H4 (cell line): ENCODE measurements at regions not wholly inside any gene's neighbourhood (a gene's known extent, or its start where the extent isn't known, plus 50 kb on each side); places are given as distances from the start of the nearest gene placed in this dataset.

Experiments
- DNase-seq: peaks from one replicate; pipeline ENCODE4 v3.0.0-alpha.2; 2015; ENCODE audit warnings: low spot score

DNA sequence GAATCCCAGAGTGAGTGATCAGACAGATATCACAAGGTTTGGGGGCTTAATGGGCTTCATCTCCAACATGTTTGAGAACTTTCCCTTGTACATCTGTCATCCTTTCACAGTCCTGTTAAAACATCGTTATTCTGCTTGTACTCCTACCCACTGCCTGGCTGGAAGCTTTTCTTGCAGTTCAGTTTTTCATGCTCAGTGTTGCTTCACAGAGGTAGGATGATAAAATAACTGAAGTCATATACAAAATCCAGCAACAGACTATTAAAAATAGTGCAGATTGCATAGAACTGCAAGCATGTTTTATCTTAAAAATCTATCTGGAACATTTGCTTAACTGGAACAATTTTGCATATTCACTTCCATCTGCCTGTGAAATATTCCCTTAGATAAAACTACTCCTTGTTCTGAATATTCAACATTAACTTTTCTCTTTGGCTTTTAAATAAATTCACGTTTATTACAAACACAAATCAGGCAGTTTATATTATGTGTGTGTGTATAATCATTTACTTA is 579.6 kb upstream of the IGFBP7 start:
- no peak for DNase-seq

DNA sequence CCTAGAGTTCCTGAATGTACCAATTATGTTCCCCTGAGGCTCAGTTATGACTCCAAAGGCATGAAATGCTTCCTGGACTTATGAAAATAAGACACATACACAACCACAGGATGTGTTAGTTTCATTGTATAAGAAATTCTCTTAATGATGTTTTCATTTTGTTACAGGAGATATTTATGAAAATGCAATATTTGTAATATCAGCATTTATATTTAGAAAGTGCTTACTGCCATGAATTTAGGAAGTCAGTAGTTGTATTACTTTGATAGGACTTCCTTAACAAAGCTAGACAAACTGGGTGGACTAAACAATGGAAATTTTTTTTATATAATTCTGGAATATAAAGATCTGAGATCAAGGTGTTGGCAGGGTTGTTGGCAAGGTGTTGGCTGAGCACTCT is 572.1 kb upstream of the IGFBP7 start:
- no peak for DNase-seq

DNA sequence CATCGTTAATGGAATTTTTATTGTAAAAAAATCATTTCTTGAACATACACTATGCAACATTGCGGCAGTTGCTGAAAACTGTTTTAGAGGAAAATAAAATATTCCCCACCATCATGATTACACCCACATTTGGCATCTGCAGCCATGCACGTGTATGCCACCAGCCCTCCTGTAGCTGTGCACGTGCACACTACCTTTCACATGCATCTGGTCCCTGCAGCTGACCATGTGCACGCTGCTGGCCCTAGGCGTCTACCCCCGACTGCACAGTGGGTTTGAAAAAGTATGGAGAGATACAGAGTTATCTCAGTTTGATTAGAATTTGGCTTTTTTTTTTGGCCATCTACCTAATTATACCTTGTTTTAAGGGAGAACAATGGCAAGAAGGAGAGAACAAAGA is 569.8 kb upstream of the IGFBP7 start:
- no peak for DNase-seq

DNA sequence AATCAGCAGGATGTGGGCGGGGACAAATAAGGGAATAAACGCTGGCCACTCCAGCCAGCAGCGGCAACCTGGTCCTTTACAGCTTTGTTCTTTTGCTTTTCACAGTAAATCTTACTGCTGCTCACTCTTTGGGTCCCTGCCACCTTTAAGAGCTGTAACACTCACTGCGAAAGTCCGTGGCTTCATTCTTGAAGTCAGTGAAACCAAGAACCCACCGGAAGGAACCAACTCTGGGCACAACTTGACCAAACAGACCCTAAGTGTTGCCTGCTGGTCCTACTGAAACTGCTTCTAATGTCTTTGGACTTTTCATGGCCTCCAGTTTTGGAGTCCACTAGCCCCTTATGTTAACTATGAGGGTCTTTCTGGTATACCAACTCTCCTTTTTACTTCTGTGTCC is 566.2 kb upstream of the IGFBP7 start:
- no peak for DNase-seq

DNA sequence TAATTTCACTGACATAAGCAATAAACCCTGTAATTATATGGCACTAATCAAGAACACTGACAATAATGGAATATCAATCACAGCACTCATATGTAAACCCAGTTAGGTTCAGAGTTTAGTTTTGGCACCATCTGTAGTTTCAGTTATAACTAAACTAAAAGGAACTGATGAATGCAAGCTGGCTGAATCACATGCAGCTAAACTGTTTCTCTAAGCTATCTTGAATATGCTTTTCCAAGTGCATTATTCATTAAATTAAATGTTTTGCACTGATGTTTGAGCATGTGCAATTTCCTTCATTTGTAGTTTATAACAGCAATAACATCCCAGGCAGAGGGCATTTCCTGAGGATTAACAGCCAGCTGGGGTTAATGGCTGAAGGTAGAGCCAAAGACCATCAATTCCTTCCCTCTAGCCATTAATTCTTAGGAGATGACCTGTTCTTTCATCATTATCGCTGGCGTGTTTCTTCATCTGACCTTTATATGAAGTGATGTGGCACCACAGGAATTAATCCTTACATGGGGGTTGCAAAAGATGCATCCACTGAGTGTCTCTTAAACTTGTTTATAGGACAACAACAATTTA is 562.8 kb upstream of the IGFBP7 start:
- DNase-seq = no peak

DNA sequence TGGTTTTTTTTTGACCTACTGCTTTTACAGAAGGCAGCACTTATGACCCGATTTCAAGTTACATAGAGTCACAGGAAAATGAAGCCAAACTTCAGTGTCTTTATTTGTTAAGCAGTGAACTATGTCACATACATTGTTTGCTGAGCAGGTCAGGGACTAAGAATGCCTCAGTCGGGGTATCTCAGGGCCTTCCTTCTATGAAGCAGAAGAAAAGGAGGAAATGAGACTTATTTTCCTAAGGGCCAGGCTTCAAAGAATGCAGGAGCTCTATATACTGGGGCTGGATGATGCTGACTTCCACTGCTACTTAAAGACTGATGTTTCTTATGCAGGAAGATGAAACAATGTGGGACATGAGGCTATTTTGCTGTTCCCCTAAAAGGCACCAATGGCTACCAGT is 558.4 kb upstream of the IGFBP7 start:
- DNase-seq = no peak

DNA sequence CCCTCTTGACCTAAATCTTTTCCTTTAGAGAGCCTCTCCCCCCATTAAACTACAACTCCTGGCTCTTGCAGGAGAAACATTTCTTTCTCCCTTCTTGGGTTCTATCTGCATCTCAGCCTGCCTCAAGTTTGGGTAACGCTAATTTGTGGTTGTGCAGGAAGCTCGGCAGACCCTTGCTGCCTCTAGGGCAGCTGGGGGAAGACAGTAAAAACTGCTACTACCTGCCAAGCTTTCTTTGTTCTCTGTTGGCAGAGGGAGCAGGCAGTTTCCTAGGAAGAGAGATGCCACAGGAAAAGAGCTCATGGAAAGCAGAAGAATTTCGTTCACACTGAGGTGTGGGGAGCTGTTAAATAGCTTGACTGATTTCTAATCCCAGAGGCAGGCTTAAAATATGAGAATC is 555.6 kb upstream of the IGFBP7 start:
- no peak for DNase-seq

DNA sequence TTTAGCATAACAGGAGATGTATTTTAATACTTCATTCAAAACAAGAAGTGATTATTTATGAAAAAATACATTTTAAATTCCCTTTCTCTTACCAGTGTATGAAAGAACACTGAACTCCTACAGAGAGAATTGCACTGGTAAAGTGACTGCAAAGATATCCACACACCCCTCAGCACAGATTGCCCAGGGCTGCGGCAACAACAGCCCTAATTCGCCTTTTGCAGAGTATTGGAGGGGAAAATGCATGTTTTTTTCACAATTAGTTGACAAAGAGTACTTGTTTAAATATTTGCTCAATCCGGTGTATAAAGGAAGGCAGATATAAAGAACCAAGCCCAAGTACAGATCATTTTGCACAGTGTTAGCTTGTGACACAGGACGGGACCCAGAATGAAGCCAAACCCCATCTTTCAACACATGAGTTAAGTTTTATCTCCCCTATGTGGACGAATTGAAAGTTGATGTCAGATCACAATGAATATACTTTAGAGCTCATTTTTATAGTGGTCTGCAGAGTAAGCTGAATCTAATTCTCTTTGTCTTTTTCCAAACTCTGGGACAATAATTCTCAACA is 551.4 kb upstream of the IGFBP7 start:
- DNase-seq = no peak

DNA sequence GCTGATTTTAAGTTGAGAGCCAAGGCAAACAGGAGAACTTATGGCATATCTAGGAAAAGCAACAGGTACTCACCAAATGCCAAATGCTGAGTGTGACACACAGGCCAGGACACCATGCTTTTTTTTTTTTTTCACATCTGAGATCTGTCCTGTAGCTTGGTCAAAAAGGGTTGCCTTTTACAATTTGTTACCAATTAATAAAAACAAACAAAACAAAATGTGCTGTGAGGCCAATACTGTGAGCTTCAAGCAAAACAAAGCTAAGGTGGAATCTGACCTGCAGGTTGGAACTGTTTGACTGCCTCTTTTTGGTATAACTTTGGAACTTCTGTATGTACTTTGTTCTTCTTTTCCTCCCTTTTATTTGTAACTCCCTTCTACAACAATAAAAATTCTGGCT is 548.5 kb upstream of the IGFBP7 start:
- DNase-seq = no peak

DNA sequence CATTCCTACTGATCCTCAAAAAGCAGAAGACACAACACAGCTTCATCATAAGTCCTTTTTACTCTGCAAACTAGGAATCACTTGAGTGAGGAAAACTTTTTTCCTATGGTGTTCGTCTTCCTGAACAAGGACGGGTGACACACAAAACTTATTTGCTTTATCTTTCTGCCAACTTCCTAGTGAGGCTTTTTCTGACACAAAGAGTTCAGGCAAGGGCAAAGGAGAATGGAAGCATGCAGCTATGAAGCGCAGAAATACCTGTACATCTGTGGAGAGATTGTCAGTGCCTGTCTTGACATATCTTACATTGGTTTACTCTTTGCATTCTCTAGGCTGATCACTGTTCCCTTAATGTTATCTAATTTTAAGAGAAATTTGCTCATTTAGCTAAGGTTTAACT is 548.0 kb upstream of the IGFBP7 start:
- DNase-seq = no peak

DNA sequence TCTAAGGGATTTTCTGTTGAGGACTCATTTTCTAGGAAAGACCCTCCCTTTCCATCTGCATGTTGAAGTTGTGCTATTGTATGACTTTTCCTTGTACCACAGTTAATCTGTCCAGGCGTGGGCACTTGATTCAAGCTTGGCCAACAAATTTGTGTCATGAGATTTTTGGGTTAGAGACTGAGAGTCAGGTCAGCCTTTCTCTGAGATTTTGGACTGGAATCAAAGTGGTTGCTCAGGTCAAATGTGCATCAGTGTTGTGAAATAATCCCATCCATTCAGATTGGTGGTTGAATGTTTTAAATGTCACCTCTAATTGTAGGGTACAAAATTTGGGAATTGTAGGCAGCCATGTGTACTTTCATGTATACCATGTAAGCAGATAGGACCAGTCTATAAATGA is 545.2 kb upstream of the IGFBP7 start:
- no peak for DNase-seq

DNA sequence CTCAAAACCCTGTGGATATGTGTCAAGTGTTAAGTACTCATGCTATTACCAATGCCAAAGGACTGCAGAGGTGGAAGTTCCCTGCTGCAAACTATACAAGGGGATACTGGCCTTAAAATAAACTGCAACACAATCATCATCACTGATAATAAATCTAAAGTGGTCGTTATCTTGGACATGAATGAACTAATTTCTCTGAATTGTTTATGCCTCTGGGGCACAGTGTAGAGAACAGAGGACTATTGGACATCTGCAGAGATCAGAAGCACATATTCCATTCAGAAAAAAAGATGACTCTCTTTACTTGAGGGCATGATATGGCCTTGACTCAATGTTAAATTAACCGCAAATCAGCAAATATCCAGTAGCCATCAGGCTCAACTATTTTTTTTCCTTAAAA is 542.6 kb upstream of the IGFBP7 start:
- DNase-seq = no peak

DNA sequence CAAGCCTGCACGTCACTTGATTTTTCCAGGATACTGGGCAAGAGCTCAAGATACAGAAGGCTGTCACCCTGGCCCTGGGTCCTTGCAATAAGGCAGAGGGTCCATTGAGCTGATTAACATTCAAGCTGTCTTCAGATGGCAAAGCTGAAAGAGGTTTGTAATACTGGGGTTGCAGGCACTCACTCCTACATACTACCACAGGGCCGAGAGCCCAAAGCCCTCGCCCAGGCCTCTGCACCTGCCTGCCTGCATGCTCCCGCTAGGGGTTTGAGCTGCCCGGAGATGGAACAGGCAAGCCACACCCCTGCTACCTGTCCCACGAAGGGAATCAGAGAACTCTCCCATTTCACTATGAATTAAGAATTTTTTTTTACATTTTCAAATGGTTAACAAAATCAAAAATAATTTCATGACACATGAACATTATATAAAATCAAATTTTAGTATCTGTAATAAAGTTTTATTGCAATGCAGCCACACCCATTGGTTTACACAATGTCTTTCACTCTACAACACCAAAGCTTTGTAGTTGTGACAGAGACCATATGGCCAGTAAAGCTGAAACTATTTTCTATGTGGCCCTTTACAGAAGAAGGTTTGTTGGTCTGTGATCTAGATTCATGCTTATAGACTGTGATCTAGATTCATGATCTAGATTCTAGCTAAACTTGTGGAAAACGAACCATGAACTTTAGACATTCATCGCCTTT is 530.4 kb upstream of the IGFBP7 start:
- no peak for DNase-seq

DNA sequence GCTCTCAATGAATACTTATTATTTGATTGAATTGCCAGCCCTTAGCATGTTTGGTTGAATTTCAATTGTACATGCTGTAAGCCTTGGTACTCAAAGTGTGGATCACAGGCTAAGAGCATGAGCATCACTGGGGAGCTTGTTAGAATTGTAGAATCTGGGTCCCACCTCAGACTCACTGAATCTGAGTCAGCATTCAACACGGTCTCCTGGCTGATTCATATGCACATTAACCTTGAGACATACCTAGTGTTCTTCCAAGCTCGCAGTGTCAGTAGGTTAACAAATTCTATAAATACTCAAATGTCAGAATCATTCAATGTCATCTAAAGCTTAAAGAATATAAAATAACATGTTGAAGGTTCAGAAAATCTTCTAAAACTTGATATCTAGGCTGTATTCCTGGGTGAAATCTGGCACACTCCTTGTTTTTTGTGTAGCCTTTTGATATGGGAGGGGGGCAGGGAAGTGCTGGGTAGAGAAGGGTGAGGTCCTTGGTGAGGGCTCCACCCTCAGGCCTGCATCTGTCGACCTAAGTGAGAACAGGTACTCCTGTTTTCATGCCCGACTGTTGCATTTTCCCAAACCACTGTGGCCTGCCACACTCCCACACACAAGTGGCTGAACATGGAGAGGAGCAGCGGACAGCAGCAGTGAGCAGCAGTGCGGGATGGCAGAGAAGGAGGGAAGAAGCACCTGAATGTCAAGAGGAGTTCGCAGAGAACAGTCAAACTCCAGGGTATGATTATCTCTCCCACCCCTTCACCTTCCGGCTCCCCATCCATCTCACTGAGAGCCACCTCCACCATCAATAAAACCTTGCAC is 529.6 kb upstream of the IGFBP7 start:
- no peak for DNase-seq

DNA sequence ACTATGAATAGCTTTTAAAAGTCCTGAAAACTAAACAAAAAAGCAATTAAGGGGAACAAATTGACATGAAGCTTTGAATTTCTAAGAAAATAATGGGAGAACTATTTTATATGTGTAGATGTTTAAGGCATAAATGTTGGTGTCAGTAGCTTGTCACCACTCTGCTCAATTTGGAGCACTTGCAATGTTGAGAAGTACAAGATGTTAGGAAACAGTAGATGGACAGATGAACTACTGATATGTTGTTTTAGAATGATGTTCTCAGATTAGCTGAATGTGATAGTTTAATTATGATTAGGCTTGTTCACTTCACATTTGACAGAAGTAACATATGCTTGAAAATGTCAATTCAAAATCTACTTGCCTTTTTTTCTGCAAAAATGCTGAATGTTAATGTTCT is 525.7 kb upstream of the IGFBP7 start:
- no peak for DNase-seq

DNA sequence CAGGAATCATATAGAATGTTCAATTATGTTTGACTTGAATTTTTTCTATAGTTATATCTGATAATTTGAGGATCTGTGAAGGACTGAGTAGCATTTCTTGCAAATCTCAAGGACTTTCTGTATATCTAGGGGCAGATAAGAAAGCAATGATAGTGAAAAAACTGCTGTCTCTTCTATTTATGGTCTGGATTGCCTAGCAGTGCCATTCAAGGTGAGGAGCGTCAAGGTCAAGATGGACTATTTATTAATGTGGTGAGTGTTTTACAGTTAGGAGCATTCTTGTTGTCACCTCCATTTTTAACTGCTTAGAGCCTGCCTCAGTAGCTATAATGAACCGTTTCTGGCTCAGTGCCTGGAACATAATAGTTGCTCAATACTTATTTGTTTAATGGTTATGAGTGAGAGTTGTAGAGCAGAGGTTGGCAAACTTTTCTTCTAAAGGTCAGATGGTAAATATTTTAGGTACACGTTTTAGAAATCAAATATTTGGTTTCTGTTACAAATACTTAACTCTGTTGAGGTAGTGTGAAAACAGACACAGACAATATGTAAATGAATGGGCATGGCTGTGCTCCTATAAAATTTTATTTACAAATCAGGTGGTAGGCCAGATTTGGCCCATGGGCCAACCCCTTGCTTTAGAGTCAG is 523.2 kb upstream of the IGFBP7 start:
- no peak for DNase-seq

DNA sequence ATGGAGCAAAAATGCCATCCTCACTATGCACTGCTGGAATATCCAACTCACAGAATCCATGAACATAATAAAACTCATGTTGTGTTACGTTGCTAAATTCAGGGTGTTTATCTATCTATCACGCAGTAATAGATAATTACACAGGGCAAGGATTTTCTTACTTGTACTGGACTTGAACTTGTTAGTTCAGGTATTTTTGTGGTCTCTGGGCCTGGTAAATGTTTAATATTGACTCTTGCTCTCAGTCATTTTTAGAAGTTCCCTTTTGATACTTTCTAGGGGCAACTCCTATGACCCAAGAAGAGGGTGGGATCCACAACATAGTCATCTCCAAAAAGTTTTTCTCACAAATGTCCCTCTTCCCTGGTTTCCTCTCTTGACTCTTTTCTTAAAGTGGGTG is 522.4 kb upstream of the IGFBP7 start:
- DNase-seq = no peak

DNA sequence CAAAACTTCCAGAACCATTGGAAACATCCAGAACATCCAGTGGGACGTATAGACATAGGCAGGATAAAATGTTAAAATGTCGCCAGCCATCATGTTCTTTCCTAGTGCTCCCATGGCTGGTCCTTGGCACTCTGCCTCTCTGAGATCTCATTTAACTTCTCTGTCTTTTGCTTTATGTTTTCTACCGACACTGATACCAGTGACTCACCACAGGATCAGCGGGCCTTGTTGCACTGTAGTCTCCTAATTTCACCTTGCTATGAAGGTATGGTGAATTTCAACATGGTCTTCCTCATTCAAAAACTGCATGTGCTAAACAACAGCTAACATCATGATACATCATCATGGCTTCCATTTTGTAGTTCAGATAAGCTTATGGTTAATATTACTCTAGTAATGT is 521.0 kb upstream of the IGFBP7 start:
- DNase-seq = no peak

DNA sequence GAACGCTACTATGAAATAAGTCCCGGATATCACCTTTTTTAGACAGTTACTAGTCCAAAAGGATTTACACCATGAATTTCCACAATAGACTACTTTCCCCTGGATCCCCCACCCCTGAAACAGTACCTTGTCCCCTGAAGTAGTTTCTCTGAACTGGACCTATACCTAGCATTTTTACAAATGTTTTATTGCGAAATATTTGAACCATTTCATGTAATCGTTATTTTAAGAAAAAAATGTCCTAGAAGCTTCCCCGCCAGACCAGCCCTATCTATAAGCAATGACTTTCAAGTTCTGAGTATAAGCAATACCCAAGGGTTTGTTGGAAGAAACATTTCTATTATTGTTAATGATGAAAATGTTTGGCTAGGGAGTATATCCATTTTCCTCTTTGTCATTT is 517.8 kb upstream of the IGFBP7 start:
- DNase-seq = no peak

DNA sequence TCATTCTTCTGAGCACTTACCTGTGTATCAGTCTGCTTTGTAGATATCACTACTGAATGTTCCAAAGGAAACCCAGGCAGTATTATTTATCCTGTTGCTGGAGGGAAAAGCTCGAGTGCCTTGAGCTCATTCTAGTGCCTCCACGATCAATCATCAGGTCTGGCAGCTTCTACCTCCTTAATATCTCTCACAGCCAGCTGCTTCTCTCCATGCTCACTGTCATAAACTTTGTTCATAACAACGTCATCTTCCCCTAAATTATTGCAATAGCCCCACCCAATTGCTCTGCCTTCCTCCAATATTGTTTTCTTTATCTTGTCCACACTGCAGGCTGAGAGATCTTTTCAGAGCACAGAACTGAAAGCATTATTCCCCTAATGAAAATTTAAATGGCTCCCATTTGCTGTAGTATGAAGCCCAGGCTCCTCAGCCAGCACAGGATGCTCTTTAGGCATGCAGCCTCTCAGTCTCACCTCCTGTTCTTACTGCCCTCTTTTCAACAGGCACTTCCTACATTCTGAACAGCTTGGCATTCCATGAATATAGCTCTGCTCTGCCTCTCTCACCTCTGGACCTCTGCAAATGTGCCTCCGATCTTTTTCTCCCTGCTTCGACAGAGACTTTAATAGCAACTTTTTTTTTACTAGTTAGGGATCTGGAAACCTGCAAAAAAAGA is 504.2 kb upstream of the IGFBP7 start:
- no peak for DNase-seq

DNA sequence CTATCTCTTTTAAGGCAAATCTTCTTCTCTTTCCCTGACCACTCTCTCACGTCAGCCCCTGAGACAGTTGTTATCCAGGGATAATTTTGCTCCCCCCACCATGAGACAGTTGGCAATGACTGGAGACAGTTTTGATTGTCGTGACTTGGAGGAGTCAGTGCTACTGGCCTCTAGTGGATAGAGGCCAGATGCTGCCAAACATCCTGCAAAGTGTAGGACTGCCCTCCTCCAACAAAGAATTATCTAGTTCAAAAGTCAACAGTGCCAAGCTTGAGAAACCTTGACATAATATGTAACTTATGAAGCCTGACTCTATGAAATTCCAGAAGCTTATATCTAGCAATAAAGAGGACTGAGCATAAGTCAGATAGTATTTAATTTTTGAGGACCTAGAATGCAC is 502.1 kb upstream of the IGFBP7 start:
- no peak for DNase-seq
